Left forelimb (tissue), 1 donor: ENCODE measurements at regions not wholly inside any gene's neighbourhood (a gene's known extent, or its start where the extent isn't known, plus 50 kb on each side); places are given as distances from the start of the nearest gene placed in this dataset.

ENCODE experiments used
- DNase-seq: peaks from one replicate; pipeline ENCODE4 v3.0.0-alpha.2; 2018; ENCODE audit warnings: low spot score

GRCh38 chr2:60400462-60401246, 152.8 kb downstream of the BCL11A start:
- DNase-seq, result no peak

- no peak for DNase-seq
Measured at GRCh38 chr2:60394463-60394862, 159.0 kb downstream of the BCL11A start.

- no peak for DNase-seq
Measured at GRCh38 chr2:60391649-60392375, 161.6 kb downstream of the BCL11A start.

- DNase-seq, result no peak
Measured at GRCh38 chr2:60391230-60391629, 162.2 kb downstream of the BCL11A start.

- no peak for DNase-seq
Measured at GRCh38 chr2:60386436-60386835, 167.0 kb downstream of the BCL11A start.

- no peak for DNase-seq
Measured at GRCh38 chr2:60385648-60386047, 167.8 kb downstream of the BCL11A start.

GRCh38 chr2:60383401-60384143, 169.9 kb downstream of the BCL11A start:
- DNase-seq, result no peak

GRCh38 chr2:60380411-60380810, 173.0 kb downstream of the BCL11A start:
- no peak for DNase-seq

GRCh38 chr2:60379684-60380083, 173.8 kb downstream of the BCL11A start:
- DNase-seq, result no peak

- DNase-seq, result no peak
Measured at GRCh38 chr2:60379216-60379615, 174.2 kb downstream of the BCL11A start.

GRCh38 chr2:60377825-60378224, 175.6 kb downstream of the BCL11A start:
- DNase-seq, result no peak

GRCh38 chr2:60376252-60376651, 177.2 kb downstream of the BCL11A start:
- no peak for DNase-seq

- no peak for DNase-seq
Measured at GRCh38 chr2:60371681-60372080, 181.8 kb downstream of the BCL11A start.

- DNase-seq, result no peak
Measured at GRCh38 chr2:60371219-60371618, 182.2 kb downstream of the BCL11A start.

GRCh38 chr2:60370814-60371213, 182.6 kb downstream of the BCL11A start:
- DNase-seq, result peak; percentile 53

- peak; percentile 23 for DNase-seq
Measured at GRCh38 chr2:60368456-60368855, 185.0 kb downstream of the BCL11A start.

GRCh38 chr2:60366135-60366712, 187.2 kb downstream of the BCL11A start:
- peak; percentile 59 for DNase-seq

- no peak for DNase-seq
Measured at GRCh38 chr2:60365556-60365955, 187.9 kb downstream of the BCL11A start.

GRCh38 chr2:60364491-60364890, 189.0 kb downstream of the BCL11A start:
- no peak for DNase-seq

- DNase-seq, result no peak
Measured at GRCh38 chr2:60361498-60361897, 192.0 kb downstream of the BCL11A start.

- DNase-seq, result no peak
Measured at GRCh38 chr2:60359569-60359968, 193.9 kb downstream of the BCL11A start.

- no peak for DNase-seq
Measured at GRCh38 chr2:60358476-60358875, 195.0 kb downstream of the BCL11A start.
